Hepatocyte (in vitro differentiated cells): ENCODE measurements at regions not wholly inside any gene's neighbourhood (a gene's known extent, or its start where the extent isn't known, plus 50 kb on each side); places are given as distances from the start of the nearest gene placed in this dataset.

Experiments used
- EZH2 ChIP-seq: fragments of 200-600 bp; sonication (generic); IDR thresholded peaks from 2 replicates; pipeline ENCODE4 v1.6.1; 2016; ENCODE audit warnings: antibody characterized with exemption, mild to moderate bottlenecking, borderline replicate concordance
- EZH2phosphoT487 ChIP-seq: fragments of 200-600 bp; sonication (generic); IDR thresholded peaks from one replicate; pipeline ENCODE4 v1.6.1; 2018; ENCODE audit warnings: antibody characterized with exemption, mild to moderate bottlenecking, low read depth, moderate library complexity; ENCODE audit not compliant: unreplicated experiment, severe bottlenecking
- TF ChIP-seq, protein P1 (sequence below): fragments of 200-600 bp; sonication (generic); IDR thresholded peaks from 2 replicates; pipeline ENCODE4 v1.5.1; 2016; ENCODE audit warnings: antibody characterized with exemption, mild to moderate bottlenecking; ENCODE audit not compliant: poor library complexity

DNA sequence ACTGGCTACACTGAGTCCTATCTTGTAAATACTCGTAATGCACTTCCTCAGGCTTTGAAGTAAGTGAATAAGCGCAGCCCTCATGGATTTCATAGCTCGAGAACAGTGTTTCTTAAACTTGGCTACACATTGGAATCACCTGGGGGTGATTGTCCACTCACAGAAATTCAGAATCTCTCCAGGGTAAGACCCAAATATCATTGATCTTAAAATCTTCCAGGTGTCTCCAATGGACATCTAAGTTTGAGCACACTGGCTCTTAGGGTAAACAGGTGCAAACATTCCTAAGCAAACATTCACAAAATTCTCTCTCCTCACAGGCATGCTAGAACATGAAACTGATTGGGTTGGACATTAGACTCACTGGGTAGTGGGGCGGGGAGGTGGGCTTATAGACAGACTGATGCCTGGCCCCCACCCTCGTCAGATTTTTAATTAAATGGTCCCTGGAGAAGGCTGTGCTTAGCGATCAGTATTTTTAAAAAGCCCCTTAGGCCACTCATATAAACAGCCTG lies 279.7 kb upstream of the TBL1XR1 start:
- TF ChIP-seq, protein P1, sequence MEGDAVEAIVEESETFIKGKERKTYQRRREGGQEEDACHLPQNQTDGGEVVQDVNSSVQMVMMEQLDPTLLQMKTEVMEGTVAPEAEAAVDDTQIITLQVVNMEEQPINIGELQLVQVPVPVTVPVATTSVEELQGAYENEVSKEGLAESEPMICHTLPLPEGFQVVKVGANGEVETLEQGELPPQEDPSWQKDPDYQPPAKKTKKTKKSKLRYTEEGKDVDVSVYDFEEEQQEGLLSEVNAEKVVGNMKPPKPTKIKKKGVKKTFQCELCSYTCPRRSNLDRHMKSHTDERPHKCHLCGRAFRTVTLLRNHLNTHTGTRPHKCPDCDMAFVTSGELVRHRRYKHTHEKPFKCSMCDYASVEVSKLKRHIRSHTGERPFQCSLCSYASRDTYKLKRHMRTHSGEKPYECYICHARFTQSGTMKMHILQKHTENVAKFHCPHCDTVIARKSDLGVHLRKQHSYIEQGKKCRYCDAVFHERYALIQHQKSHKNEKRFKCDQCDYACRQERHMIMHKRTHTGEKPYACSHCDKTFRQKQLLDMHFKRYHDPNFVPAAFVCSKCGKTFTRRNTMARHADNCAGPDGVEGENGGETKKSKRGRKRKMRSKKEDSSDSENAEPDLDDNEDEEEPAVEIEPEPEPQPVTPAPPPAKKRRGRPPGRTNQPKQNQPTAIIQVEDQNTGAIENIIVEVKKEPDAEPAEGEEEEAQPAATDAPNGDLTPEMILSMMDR: no peak
- TF ChIP-seq EZH2 (no peak), EZH2phosphoT487 (no peak)
